NOMO-1 treated with dmso at 0.1 percent for 144 hours (cell line): ENCODE measurements at regions not wholly inside any gene's neighbourhood (a gene's known extent, or its start where the extent isn't known, plus 50 kb on each side); places are given as distances from the start of the nearest gene placed in this dataset.
"Not testable (repeated sequence)": the region's sequence is repeated elsewhere in the genome, so short reads cannot be mapped to it uniquely, and the experiment has no call there.

Experiments
- DNase-seq: peaks from one replicate; lab custom pipeline; 2025; ENCODE audit not compliant: unreplicated experiment; lab: John Stamatoyannopoulos, UW

DNA sequence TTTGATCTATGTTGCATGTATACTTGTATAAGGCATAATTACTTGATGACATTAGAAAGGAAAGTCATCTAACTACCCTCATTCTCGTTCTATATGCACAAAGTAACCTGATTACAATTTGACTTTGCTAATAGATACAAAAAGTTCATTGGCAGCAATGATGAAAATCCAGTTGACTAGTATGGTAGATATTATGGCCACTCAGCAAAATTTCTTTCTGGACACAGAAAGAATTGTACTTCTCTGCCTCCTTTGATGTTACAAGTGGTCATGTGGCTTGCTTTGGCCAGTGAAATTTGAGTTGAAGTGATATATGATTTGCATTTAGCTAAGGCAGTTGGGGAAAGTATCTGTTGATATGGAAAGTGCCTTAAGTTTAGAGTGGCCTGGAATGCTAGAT lies 723.7 kb upstream of the ARRDC3 start:
- no peak for DNase-seq

DNA sequence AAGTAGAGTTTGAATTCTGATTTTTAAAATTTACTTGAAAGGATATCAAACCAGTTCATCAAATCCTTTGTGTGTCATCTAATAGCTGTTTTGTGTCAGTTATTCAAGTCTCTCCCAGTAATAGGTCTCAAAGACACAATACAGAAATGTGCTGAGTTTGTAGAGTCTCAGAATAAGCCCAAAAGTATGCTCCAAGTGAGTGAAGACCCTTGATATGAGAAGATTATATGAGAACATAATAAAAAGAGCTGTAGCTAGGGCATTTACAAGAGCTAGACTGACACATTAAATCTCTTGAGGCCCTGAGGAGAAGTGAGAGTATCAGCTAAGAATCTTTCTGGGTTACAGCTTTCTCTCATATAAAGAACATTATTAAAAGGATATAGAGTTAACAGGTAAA lies 721.0 kb upstream of the ARRDC3 start:
- no peak for DNase-seq

DNA sequence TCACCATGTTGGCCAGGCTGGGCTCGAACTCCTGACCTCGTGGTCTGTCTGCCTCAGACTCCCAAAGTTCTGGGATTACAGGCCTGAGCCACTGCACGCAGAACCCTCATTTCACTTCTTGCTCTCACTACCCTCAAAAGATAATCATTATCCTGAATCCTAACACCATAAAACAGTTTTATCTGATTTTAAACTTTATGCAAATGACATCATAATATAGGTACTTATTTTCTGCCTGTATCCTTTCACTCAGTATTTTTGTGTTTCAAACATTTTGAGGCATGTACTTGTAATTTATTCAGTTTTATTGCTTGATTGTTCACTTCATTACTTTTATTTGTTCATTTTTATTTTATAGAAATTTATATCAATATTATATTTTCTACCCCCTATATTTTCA lies 719.2 kb upstream of the ARRDC3 start:
- no peak for DNase-seq

DNA sequence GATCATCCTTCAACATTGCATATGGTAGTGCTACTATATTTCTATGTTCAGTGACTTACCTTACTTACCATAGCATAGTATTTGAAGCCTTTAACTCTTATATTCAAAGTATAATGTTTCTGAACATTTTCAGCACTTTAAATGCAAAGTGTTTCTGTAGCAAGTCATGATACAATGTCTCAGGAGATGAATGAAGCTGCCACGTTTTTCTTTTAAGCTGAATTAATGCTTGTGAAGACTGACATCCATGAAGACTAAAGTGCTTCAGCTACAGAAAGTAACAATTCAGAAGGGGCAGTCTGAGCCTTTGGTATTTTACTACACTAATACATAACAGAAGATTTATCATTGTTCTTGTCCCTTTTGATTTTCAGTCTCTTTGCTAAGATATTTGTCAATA lies 709.1 kb upstream of the ARRDC3 start:
- DNase-seq: no peak

DNA sequence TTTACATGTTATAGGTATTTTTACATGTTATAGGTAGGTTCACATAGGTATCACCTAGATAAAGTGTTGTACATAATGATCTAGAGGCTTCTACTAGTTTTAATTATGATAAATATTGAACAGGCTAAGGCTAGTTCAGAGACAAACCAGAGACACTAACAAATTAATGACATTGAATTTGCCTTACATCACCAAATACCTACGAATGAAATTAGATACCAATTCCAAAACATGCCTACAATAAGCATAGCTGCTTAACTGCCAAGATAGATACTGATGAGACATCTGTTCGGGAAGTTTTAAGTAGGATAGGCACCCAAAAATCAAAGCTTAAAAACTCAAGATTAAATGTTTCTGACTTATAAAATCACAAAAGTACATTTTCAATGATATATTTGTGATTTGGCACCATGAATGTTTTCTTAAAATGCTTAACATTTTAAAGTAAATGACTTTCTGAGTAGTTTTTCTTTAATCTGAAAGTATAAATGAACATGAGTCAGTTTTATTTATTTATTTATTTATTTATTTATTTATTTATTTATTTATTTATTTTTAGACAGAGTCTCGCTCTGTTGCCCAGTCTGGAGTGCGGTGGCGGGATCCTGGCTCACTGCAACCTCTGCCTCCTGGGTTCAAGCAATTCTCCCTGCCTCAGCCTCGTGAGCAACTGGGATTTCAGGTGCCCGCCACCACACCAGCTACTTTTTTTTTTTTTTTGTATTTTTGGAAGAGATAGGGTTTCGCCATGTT lies 703.1 kb upstream of the ARRDC3 start:
- no peak for DNase-seq

DNA sequence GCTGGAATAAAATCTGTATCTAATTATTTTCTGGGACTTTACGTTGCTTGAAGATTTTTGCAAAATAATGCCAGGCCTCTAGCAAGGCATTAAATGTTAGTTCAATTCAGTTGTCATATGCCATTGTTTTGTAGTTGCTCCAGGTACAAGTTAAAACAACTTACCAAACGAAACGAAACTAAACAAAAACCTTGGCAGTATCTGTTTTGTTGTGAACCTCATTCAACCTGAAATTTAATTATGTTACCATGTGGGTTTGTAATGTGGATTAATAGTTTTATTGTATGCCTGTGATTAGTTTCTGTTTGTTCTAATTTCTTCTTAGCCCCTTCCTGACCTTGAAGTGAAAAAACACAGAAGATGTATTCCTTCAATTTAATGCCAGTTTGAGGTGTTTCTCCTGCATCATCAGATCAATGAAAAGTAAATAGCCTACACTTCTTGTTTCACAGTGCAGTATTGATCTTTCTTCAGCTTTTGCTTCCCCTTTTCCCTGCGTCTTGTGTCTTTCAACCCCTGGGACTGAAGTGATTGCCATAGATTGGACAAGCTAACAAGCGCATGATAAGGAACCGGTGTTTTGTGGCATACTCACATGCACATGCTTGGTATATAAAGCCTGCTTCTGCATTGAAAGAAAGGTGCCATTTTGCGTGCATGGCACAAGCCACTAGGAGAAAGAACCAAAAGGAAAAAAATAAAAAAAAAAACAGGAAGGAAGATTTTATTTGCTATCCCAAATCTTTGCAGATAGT lies 699.0 kb upstream of the ARRDC3 start:
- no peak for DNase-seq

DNA sequence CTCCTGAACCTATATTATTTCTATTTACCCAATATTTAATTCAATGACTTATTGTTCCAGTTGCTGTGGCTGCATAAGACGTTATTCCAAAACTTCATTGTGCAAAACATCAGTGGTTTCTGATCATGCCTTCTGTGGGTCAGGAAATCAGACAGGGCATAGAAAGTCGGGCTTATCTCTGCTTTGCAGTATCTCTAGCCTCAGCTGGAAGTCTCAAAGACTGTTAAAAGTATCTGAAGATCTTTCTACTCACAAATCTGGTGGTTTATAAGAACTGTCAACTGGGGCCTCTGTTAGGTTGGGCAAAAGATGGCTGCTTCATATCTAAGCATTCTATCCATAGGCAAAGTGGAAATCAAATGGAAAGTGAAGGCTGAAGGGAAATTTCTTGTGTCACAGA lies 687.7 kb upstream of the ARRDC3 start:
- DNase-seq: no peak

DNA sequence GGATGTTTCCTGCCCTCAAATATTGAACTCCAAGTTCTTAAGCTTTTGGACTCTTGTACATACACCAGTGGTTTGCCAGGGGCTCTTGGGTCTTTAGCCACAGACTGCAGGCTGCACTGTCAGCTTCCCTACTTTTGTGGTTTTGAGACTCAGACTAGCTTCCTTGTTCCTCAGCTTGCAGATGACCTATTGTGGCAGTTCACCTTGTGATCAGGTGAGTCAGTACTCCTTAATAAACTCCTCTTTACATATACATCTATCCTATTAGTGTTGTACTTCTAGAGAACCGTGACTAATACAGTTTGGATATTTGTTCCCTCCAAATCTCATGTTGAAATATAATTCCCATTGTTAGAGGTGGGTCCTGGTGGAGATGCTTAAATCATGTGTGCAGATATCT lies 681.9 kb upstream of the ARRDC3 start:
- no peak for DNase-seq

DNA sequence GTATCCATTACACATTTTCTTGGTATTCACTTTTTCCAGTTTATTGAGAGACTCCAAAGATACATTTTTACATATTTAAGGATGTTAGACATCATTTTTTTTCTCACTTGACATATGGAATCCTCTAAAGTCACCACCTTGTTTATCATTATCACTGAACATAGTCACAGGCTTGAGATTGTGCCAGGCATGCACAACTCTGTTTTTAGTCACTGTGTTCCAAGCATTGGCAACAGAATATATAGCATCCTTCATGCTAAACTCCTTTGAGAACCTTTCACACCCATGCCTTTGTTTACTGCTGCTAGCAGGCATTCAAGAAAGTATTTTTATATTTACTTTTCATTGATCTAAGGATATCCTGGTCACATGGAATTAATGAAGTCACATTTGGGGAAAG lies 668.6 kb upstream of the ARRDC3 start:
- DNase-seq: no peak

DNA sequence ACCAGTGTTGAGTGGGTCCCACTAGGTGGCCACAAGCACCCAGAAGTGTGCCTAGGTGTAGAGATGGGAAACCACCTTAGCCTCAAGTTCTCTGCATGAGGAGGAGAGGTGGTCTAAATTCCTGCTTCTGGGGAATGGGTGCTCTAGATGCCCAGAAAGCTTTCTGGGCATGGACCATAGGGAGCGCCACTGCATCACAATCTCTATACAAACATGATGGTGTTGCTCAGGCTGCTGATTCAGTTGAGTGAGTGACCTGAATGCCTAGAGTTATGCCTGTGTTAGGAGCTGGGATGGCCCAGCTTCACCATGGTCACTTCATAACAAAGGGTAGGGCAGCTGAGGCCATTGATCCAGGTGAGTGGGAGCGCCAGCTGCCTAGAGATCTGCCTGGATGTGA lies 667.9 kb upstream of the ARRDC3 start:
- no peak for DNase-seq

DNA sequence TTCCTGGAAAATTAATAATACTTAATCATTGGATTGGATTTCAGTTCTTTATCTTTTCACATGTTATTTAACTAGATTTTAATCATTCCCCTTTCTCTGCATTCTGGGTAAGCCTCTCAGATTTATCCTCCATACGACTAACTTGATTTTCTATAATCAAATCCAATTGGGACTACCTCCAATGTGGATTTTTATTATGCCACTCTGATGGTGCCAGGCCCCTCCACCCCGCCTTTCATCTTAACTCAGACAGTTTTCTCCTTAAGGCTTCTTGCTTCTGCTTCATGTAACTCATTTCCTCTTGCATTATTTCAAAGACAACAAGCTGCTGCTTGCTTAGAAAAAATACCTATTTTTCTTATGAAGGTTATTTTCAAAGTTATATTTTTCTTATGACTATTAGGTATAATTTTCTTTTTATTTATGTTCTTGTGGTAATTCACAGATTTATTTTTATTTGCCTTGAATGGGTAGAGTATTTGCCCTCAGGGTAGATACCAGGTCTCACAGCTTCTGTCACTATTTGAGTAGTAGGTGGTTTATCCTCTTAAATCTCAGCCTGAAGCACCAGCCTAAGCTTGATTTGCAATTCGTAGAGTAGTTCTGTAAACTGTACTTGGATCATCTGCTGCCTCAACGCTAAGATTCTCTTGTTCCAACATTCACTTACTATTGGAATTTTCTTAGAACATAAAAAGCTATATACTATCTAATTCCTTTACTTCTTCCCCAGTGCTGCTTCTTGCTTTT lies 659.0 kb upstream of the ARRDC3 start:
- DNase-seq: no peak

DNA sequence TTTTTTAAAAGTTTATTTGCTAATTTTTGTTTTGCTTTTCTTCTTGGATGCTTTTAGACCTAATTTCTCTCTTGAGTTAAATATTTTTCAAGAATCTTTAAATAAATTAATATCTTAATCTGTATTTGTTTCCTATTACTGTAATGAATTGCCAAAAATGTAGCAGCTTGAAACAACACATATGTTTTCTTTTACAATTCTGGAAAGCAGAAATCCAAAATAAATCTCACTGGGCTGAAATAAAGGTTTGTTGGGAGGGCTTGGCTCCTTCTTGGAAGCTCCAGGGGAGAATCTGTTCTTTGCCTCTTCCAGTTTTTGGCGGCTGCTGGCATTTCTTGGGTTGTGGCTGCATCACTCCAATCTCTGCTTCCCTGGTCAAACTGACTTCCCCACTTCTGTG lies 658.1 kb upstream of the ARRDC3 start:
- no peak for DNase-seq

DNA sequence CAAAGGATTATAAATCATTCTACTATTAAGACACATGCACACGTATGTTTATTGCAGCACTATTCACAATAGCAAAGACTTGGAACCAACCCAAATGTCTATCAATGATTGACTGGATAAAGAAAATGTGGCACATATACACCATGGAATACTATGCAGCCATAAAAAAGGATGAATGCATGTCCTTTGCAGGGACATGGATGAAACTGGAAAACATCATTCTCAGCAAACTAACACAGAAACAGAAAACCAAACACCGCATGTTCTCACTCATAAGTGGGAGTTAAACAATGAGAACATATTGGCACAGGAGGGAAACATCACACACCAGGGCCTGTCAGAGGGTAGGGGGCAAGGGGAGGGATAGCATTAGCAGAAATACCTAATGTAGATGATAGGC lies 646.7 kb upstream of the ARRDC3 start:
- DNase-seq: not testable (repeated sequence)

DNA sequence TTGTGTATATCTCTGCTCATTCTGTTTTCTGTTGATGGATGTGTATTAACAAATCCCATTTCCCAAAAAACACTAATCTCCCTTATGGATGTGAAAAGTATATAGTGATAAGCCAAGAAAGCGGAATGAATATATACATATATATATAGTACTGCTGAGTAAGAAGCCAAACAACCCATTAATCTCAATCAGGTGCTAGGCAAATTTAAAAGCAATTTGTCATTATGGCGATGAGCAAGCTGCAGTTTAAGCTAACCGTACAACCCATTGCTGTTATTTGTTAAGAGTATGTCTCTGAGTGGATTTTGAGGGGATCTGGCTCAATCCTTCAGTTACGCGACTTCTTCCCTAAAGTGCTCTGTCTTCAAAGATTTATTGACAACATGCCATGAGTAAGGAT lies 640.4 kb upstream of the ARRDC3 start:
- no peak for DNase-seq

DNA sequence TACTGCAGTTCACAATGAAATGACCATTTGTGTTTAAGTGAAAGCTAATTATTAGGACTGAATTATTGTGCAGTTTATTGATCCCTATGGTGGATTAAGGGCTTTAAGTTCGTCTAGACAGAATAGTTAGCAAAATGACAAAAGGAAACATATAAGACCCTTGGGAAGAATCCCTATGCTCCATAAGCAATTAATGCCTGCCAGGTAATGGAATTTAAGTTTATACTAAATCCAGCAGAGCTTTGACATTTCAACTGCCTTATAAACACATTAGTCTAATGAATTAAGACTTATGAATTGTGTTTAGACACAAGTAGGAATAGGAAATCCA lies 640.0 kb upstream of the ARRDC3 start:
- DNase-seq: no peak

DNA sequence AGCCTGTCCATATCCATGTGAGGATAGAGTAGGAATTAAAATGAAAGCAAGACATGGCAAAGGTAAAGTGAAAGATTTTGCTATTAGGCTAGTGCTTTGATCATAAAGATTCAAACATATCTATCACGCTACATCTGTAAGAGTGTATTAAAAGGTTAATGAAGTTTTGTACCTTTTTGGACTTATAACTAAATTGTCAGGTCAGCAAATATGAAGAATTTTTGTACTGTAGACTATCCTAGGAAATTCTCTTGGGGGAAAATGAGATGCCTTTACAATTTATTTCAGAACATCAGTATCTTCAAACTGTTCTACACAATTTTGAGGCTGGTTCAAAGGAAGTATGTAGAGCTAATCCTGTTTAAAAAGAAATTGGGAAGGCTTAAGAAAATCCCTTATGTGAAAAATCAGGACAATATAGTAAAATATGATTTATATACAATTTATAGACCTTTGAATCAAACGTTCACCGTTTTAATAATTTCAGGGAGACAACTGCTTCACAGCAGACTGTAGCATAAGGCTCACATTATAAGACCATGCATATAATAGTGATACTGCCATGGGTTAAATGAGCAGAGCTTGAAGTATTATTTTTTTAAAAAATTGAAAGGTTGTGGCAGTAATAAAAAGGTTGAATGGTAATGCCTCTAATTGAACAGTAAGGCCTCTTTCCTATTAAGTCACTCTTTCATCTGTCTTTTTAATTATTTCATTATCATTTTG lies 639.5 kb upstream of the ARRDC3 start:
- no peak for DNase-seq

DNA sequence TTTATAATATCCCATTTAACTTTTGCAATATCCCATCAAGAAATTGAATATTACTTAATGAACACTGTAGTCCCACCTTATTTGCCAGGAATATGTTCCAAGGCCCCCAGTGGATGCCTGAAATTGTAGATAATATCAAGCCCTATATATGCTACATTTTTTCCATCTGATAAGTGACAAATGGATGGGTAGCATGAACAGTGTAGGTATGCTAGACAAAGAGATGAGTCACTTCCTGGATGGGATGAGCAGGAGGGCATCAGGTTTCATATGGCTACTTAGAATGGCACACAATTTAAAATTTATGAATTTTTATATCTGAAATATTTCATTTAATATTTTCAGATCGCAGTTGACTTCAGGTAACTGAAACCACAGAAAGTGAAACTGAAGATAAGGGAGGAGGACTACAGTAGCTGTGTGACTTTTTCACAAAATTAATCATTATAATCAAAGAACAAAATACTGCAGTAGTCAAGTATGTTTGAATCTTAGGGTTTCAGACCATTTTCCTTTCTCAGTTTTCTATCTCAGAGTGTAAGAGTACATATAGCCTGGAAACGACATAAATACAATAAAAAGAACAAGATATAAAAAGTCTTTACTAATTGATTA lies 636.4 kb upstream of the ARRDC3 start:
- no peak for DNase-seq

DNA sequence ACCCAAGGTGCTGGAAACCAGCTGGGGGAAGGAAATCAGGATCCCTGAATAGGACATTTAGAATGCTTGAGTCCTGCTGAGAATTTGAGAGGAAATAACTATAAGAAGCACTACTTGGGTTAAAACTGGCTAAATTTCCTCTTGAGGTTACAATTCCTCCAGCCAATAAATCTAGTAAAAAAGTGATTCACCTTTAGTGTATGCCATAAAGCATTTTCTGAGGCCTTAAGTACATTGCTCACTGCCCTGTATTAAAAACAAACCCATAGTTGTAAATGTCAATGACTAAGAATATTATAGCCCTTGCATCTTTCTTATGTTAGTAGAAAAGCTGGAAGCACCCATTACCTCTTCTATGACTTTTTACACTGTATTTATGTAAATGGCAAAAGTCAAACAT lies 634.7 kb upstream of the ARRDC3 start:
- DNase-seq: no peak

DNA sequence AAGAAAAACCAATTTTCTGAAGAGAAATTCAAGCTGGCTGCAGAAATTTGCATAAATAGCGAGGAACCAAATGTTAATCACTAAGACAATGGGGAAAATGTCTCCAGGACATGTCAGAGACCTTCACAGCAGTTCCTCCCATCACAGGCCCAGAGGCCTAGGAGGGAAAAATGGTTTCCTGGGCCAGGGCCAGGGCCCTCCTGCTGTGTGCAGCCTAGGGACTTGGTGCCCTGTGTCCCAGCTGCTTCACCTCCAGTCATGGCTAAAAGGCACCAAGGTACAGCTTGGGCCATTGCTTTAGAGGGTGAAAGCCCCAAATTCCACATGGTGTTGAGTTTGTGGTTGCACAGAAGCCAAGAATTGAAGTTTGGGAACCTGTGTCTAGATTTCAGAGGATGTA lies 628.7 kb upstream of the ARRDC3 start:
- not testable (repeated sequence) for DNase-seq

DNA sequence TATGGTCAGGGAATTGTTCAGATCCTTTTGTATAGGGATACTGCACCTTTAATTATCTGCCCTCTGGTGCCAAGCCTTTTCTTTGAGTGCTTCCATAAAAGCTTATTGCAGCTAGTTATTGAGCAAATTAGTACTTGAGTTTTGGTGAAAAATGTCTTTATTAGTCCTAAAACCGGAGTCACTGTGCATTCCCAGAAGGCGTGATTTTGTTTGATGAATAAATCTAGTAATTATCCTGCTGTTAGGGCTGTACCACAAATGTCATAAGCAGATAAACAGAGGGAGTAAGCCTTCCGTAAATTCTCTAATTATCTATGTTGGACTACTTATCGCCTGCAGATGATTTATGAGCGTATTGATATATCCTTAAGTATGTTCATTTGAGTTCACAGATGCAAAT lies 620.7 kb upstream of the ARRDC3 start:
- DNase-seq: no peak

DNA sequence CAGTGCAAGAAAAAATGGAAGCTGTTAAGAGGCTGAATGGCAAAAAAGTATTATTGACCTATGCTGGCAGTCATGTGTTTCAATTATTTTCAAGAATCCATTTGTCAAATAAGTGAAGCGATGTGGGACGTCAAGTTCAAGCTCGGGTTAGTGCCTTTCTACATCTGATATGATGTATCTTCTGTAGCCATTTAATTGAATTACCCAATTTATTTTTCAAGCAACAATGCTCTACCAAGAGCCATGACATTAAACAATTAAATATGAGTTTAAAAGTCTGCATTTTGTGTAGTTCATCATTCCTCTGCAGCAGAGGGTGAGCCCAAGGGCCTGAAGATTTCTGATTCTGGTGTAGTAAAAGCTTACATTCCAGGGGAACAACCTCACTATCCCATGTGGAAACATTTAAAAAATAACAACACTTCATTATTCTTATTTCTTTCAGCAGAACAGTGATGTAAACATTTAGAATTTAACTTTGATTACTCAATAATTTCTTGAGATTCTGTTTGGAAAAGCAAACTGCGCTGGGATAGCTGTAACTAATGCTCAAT lies 619.7 kb upstream of the ARRDC3 start:
- DNase-seq: no peak
